Breast epithelium (tissue), 4 donors: ENCODE measurements at regions not wholly inside any gene's neighbourhood (a gene's known extent, or its start where the extent isn't known, plus 50 kb on each side); places are given as distances from the start of the nearest gene placed in this dataset.

Experiments used
- DNase-seq, 2 donors: peaks; one replicate each; pipeline ENCODE4 v3.0.0-alpha.2; 2019; ENCODE audit warnings: low spot score in 2 of 2
- H3K27ac ChIP-seq, 2 donors: fragments of 200-600 bp; sonication (generic) in 1 of 2; one replicate each; pipeline ENCODE4 v1.5.1; 2016 to 2019; ENCODE audit warnings: mild to moderate bottlenecking in 1 of 2
- H3K27me3 ChIP-seq, 2 donors: fragments of 200-600 bp; sonication (generic) in 1 of 2; one replicate each; pipeline versions ENCODE4 v1.5.1 to v1.6.0; 2017 to 2019; ENCODE audit warnings: control low read depth in 1 of 2, mild to moderate bottlenecking in 1 of 2
- H3K36me3 ChIP-seq: fragments of 200-600 bp; one replicate; pipeline ENCODE4 v1.5.1; 2019
- H3K4me1 ChIP-seq, 2 donors: fragments of 200-600 bp; sonication (generic); one replicate each; pipeline ENCODE4 v1.5.1; 2016 to 2019; ENCODE audit warnings: control low read depth in 1 of 2
- H3K4me3 ChIP-seq, 3 donors: fragments of 200-600 bp; sonication (generic); 1 replicate in 2 of 3; 2 replicates in 1 of 3; pipeline ENCODE4 v1.5.1; 2016 to 2019; ENCODE audit warnings: mild to moderate bottlenecking in 3 of 3, moderate library complexity in 2 of 3
- H3K9me3 ChIP-seq, 2 donors: fragments of 200-600 bp; sonication (generic) in 1 of 2; one replicate each; pipeline ENCODE4 v1.5.1; 2016 to 2019; ENCODE audit warnings: control low read depth in 1 of 2
- CTCF ChIP-seq, 3 donors: fragments of 450-650 bp; IDR thresholded peaks; one replicate each; pipeline ENCODE4 v1.5.1; 2016 to 2017; ENCODE audit warnings: antibody characterized with exemption in 3 of 3, mild to moderate bottlenecking in 3 of 3, moderate library complexity in 3 of 3
- POLR2A ChIP-seq: fragments of 450-650 bp; IDR thresholded peaks from one replicate; pipeline ENCODE4 v1.6.1; 2016; ENCODE audit warnings: antibody characterized with exemption, mild to moderate bottlenecking, moderate library complexity
- POLR2AphosphoS5 ChIP-seq, 3 donors: sonication (generic); formaldehyde crosslinking; IDR thresholded peaks; one replicate each; pipeline ENCODE4 v1.6.1; 2017; ENCODE audit warnings: antibody characterized with exemption in 3 of 3
- intact Hi-C: fragments of 100-400 bp; cut with DNase I; formaldehyde crosslinking; loops from one replicate; pipeline ENCODE4 v1.15.1; 2023; ENCODE audit warnings: low total_unique reads

- H3K9me3 ChIP-seq, result peaks cover 4 to 32% of the 10 kb centered on the region in 2 donors
- peaks cover 0 to 5% of the 10 kb centered on the region in 2 donors for H3K27me3 ChIP-seq
- TF ChIP-seq CTCF (IDR thresholded peaks at IDR 0.05) (no peak), POLR2AphosphoS5 (IDR thresholded peaks at IDR 0.05) (no peak), POLR2A (no peak)
- H3K4me3 ChIP-seq, result no peak overlapping the region
- no peaks in the 10 kb centered on the region for H3K36me3 ChIP-seq
- H3K4me1 ChIP-seq, result no peaks in the 10 kb centered on the region
- intact Hi-C loops, result no loop called here
- no peak for DNase-seq
- no peak overlapping the region for H3K27ac ChIP-seq
These were observed 343.1 kb upstream of the ISX start for GRCh38 chr22:34722901-34723300.

- no peaks in the 10 kb centered on the region for H3K36me3 ChIP-seq
These were observed 329.9 kb upstream of the ISX start for GRCh38 chr22:34736081-34736480.

GRCh38 chr22:34738661-34739400 is 327.1 kb upstream of the ISX start:
- Histone ChIP-seq H3K9me3 (peaks cover 0 to 4% of the 10 kb centered on the region in 2 donors), H3K4me3 (no peak overlapping the region), H3K27ac (no peak overlapping the region), H3K36me3 (no peaks in the 10 kb centered on the region), H3K4me1 (no peaks in the 10 kb centered on the region), H3K27me3 (no peaks in the 10 kb centered on the region)
- intact Hi-C loops, result no loop called here
- no peak for DNase-seq
- no peak for TF ChIP-seq POLR2AphosphoS5 (IDR thresholded peaks at IDR 0.05)
- TF ChIP-seq CTCF (IDR thresholded peaks at IDR 0.05), result no peak
- no peak for TF ChIP-seq POLR2A

More at GRCh38 chr22:34736081-34736480, 329.9 kb upstream of the ISX start:
- DNase-seq, result no peak
- no peak for TF ChIP-seq POLR2A
- TF ChIP-seq POLR2AphosphoS5 (IDR thresholded peaks at IDR 0.05), result no peak
- TF ChIP-seq CTCF (IDR thresholded peaks at IDR 0.05), result no peak
- Histone ChIP-seq H3K27ac (no peak overlapping the region), H3K27me3 (no peaks in the 10 kb centered on the region), H3K4me1 (no peaks in the 10 kb centered on the region), H3K9me3 (peaks cover 0 to 6% of the 10 kb centered on the region in 2 donors), H3K4me3 (no peak overlapping the region)
- intact Hi-C loops, result no loop called here

GRCh38 chr22:34743110-34743751 is 322.7 kb upstream of the ISX start:
- no peaks in the 10 kb centered on the region for H3K9me3 ChIP-seq
- no peak for DNase-seq
- H3K27me3 ChIP-seq, result peaks cover 0 to 5% of the 10 kb centered on the region in 2 donors
- no peaks in the 10 kb centered on the region for H3K36me3 ChIP-seq
- no peak overlapping the region for H3K27ac ChIP-seq
- intact Hi-C loops, result no loop called here
- TF ChIP-seq POLR2A (no peak), CTCF (IDR thresholded peaks at IDR 0.05) (no peak), POLR2AphosphoS5 (IDR thresholded peaks at IDR 0.05) (no peak)
- H3K4me1 ChIP-seq, result no peaks in the 10 kb centered on the region
- H3K4me3 ChIP-seq, result no peak overlapping the region

GRCh38 chr22:34760276-34761008 is 305.5 kb upstream of the ISX start:
- no peak overlapping the region for H3K27ac ChIP-seq
- peaks cover 0 to 21% of the 10 kb centered on the region in 2 donors for H3K27me3 ChIP-seq
- intact Hi-C loops, result no loop called here
- no peak for DNase-seq
- no peaks in the 10 kb centered on the region for H3K36me3 ChIP-seq
- no peaks in the 10 kb centered on the region for H3K9me3 ChIP-seq
- no peak overlapping the region for H3K4me3 ChIP-seq
- TF ChIP-seq POLR2AphosphoS5 (IDR thresholded peaks at IDR 0.05), result no peak
- no peak for TF ChIP-seq POLR2A
- no peak for TF ChIP-seq CTCF (IDR thresholded peaks at IDR 0.05)
- H3K4me1 ChIP-seq, result no peaks in the 10 kb centered on the region
